ENCODE measurements at regions not wholly inside any gene's neighbourhood (a gene's known extent, or its start where the extent isn't known, plus 50 kb on each side); places are given as distances from the start of the nearest gene placed in this dataset.

DNA sequence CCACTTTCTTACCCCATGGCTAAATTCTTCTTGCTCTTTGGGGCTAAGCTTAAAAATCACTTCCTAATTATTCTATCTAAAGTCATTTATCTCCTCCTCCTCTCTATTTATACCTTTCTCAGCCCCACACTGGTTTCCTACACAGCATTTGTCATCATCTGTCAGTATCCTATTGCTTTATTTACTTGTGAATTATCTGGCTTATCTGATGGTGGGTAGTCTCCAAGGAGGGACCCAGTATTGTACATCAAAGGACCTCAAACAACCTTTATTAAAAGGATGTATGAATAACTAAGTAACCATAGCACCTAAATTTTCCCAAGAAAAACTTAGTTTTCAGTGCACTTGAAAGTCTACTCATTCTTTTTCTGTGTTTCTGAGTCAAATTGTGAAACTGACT lies 332.7 kb upstream of the SNX7 start:
- Histone ChIP-seq H4K20me1 (ENCODE audit: control insufficient read depth, insufficient read depth, low read depth, low read length) (no peaks in the 10 kb centered on the region), H3K9me3 (ENCODE audit: control insufficient read depth, insufficient read depth, low read length) (no peaks in the 10 kb centered on the region), H3K4me2 (ENCODE audit: low read length) (no peak overlapping the region), H3K27me3 (ENCODE audit: control insufficient read depth, low read length) (no peaks in the 10 kb centered on the region), H3F3A (ENCODE audit: control insufficient read depth, insufficient read depth) (no peaks in the 10 kb centered on the region), H3K4me3 (ENCODE audit: low read length) (no peak overlapping the region), H3K36me3 (ENCODE audit: control insufficient read depth, low read length) (no peaks in the 10 kb centered on the region), H3K4me1 (ENCODE audit: control insufficient read depth, low read length) (no peaks in the 10 kb centered on the region), H3K79me2 (ENCODE audit: control insufficient read depth, low read length) (no peaks in the 10 kb centered on the region), H3K9me2 (replicated peaks; ENCODE audit: control insufficient read depth, low read length) (no peaks in the 10 kb centered on the region), H3K27ac (ENCODE audit: low read depth, low read length) (no peak overlapping the region)
- no peak for TF ChIP-seq EZH2phosphoT487 (IDR thresholded peaks at IDR 0.05; ENCODE audit: borderline replicate concordance, low read length)
- TF ChIP-seq, protein P1, sequence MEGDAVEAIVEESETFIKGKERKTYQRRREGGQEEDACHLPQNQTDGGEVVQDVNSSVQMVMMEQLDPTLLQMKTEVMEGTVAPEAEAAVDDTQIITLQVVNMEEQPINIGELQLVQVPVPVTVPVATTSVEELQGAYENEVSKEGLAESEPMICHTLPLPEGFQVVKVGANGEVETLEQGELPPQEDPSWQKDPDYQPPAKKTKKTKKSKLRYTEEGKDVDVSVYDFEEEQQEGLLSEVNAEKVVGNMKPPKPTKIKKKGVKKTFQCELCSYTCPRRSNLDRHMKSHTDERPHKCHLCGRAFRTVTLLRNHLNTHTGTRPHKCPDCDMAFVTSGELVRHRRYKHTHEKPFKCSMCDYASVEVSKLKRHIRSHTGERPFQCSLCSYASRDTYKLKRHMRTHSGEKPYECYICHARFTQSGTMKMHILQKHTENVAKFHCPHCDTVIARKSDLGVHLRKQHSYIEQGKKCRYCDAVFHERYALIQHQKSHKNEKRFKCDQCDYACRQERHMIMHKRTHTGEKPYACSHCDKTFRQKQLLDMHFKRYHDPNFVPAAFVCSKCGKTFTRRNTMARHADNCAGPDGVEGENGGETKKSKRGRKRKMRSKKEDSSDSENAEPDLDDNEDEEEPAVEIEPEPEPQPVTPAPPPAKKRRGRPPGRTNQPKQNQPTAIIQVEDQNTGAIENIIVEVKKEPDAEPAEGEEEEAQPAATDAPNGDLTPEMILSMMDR (IDR thresholded peaks at IDR 0.05; ENCODE audit: low read depth, low read length, poor library complexity, severe bottlenecking) = no peak

DNA sequence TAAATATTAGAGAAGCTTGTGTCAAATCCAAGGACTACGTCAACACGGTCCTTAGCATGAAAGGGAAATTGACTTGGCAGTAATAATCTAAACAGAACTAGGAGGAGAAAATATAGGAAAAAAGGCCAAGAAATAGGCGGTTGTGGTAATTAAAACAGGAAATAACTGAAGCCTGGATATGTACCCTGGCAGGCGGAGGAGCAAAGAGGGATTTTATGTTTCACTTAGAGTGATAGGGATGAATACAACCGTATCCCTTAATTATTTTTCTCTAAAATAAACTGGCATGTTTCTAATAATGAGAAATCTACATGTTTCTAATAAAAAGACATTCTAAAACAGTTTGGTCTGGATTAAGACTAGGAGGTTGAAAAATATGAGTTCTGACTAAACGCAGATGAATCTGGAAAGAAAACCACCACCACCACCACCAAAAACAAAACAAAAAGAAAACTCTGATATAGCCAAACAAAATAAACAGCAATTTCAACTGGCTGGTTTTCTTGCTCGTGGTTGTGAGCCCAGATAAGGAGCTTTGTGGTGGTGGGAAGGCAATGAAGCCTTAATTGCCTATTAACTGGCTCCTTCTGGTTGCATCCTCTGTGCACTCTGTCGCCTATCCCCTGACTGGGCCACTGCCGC lies 334.2 kb upstream of the SNX7 start:
- Histone ChIP-seq H3F3A (ENCODE audit: control insufficient read depth, insufficient read depth) (no peaks in the 10 kb centered on the region), H3K27me3 (ENCODE audit: control insufficient read depth, low read length) (no peaks in the 10 kb centered on the region), H3K27ac (ENCODE audit: low read depth, low read length) (no peak overlapping the region), H3K36me3 (ENCODE audit: control insufficient read depth, low read length) (no peaks in the 10 kb centered on the region), H3K4me2 (ENCODE audit: low read length) (no peak overlapping the region), H3K4me3 (ENCODE audit: low read length) (no peak overlapping the region), H3K9me2 (replicated peaks; ENCODE audit: control insufficient read depth, low read length) (no peaks in the 10 kb centered on the region), H3K9me3 (ENCODE audit: control insufficient read depth, insufficient read depth, low read length) (no peaks in the 10 kb centered on the region), H3K79me2 (ENCODE audit: control insufficient read depth, low read length) (no peaks in the 10 kb centered on the region), H3K4me1 (ENCODE audit: control insufficient read depth, low read length) (no peaks in the 10 kb centered on the region), H4K20me1 (ENCODE audit: control insufficient read depth, insufficient read depth, low read depth, low read length) (no peaks in the 10 kb centered on the region)
- TF ChIP-seq, protein P1 (IDR thresholded peaks at IDR 0.05; ENCODE audit: low read depth, low read length, poor library complexity, severe bottlenecking) = no peak
- TF ChIP-seq EZH2phosphoT487 (IDR thresholded peaks at IDR 0.05; ENCODE audit: borderline replicate concordance, low read length) = no peak

DNA sequence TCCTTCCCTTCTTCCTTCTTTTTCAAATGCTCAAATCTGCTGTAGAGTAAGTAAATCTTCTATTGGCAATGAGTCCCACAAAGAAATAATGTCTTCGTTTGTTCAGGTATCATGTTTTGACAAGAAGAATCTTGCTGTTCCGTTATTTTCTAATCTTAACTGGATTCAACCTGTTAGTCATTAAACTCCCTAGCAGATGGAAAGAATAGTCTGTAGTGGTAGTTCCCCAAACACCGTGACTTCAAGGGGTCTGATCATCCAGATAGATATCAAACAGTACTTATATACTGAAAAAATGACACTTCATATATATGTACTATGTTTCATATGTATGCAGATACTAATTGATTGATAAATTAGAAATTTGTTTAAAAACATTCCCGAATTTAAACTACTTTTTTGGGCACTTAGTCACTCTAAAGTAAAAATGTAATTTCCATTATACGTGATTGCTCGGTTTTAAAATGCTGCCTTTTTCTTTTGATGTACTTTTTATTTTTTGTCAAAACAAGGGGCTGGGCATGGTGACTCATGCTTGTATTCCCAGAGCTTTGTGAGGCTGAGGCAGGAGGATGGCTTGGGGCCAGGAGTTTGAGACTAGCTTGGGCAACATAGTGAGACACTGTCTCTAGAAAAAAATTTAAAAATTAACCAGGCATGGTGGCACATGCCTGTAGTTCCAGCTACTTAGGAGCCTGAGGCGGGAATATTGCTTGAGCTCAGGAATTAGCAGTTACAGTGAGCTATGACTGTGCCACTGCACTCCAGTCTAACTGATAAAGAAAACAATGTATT lies 335.7 kb upstream of the SNX7 start:
- Histone ChIP-seq H3K4me2 (ENCODE audit: low read length) (no peak overlapping the region), H3K9me2 (replicated peaks; ENCODE audit: control insufficient read depth, low read length) (no peaks in the 10 kb centered on the region), H3K9me3 (ENCODE audit: control insufficient read depth, insufficient read depth, low read length) (no peaks in the 10 kb centered on the region), H3K27ac (ENCODE audit: low read depth, low read length) (no peak overlapping the region), H3K27me3 (ENCODE audit: control insufficient read depth, low read length) (no peaks in the 10 kb centered on the region), H3K79me2 (ENCODE audit: control insufficient read depth, low read length) (no peaks in the 10 kb centered on the region), H4K20me1 (ENCODE audit: control insufficient read depth, insufficient read depth, low read depth, low read length) (no peaks in the 10 kb centered on the region), H3K36me3 (ENCODE audit: control insufficient read depth, low read length) (no peaks in the 10 kb centered on the region), H3F3A (ENCODE audit: control insufficient read depth, insufficient read depth) (no peaks in the 10 kb centered on the region), H3K4me1 (ENCODE audit: control insufficient read depth, low read length) (no peaks in the 10 kb centered on the region), H3K4me3 (ENCODE audit: low read length) (no peak overlapping the region)
- no peak for TF ChIP-seq EZH2phosphoT487 (IDR thresholded peaks at IDR 0.05; ENCODE audit: borderline replicate concordance, low read length)
- TF ChIP-seq, protein P1 (IDR thresholded peaks at IDR 0.05; ENCODE audit: low read depth, low read length, poor library complexity, severe bottlenecking) = no peak

All from DOHH2 (cell line).